SKM-1 treated with dmso at 0.1 percent for 144 hours (cell line): ENCODE measurements at regions not wholly inside any gene's neighbourhood (a gene's known extent, or its start where the extent isn't known, plus 50 kb on each side); places are given as distances from the start of the nearest gene placed in this dataset.
"Not testable (repeated sequence)": the region's sequence is repeated elsewhere in the genome, so short reads cannot be mapped to it uniquely, and the experiment has no call there.

Source experiments
- DNase-seq: peaks from one replicate; lab custom pipeline; 2025; ENCODE audit not compliant: unreplicated experiment; lab: John Stamatoyannopoulos, UW

GRCh38 chrX:137646472-137646871 is 80.5 kb downstream of the ZIC3 start:
- no peak for DNase-seq

GRCh38 chrX:137651647-137652046 is 85.7 kb downstream of the ZIC3 start:
- no peak for DNase-seq

- no peak for DNase-seq
These were observed 86.2 kb downstream of the ZIC3 start for GRCh38 chrX:137652086-137652485.

- DNase-seq, result no peak
These were observed 88.6 kb downstream of the ZIC3 start for GRCh38 chrX:137654481-137654880.

- no peak for DNase-seq
These were observed 101.8 kb downstream of the ZIC3 start for GRCh38 chrX:137667776-137668175.

- no peak for DNase-seq
These were observed 118.7 kb downstream of the ZIC3 start for GRCh38 chrX:137684591-137684990.

- no peak for DNase-seq
These were observed 129.5 kb downstream of the ZIC3 start for GRCh38 chrX:137695417-137695816.

- no peak for DNase-seq
These were observed 141.4 kb downstream of the ZIC3 start for GRCh38 chrX:137707348-137707747.

GRCh38 chrX:137742846-137743245 is 176.9 kb downstream of the ZIC3 start:
- DNase-seq, result no peak

- no peak for DNase-seq
These were observed 177.5 kb downstream of the ZIC3 start for GRCh38 chrX:137743414-137743813.

- no peak for DNase-seq
These were observed 180.4 kb downstream of the ZIC3 start for GRCh38 chrX:137746289-137746688.

- no peak for DNase-seq
These were observed 181.5 kb downstream of the ZIC3 start for GRCh38 chrX:137747244-137748043.

- DNase-seq, result no peak
These were observed 182.9 kb downstream of the ZIC3 start for GRCh38 chrX:137748827-137749226.

GRCh38 chrX:137749246-137749645 is 183.3 kb downstream of the ZIC3 start:
- no peak for DNase-seq

GRCh38 chrX:137771537-137771936 is 205.6 kb downstream of the ZIC3 start:
- DNase-seq, result no peak

GRCh38 chrX:137792214-137792613 is 226.3 kb downstream of the ZIC3 start:
- no peak for DNase-seq

- not testable (repeated sequence) for DNase-seq
These were observed 232.0 kb downstream of the ZIC3 start for GRCh38 chrX:137797926-137798325.

GRCh38 chrX:137823257-137823656 is 257.3 kb downstream of the ZIC3 start:
- no peak for DNase-seq

GRCh38 chrX:137847376-137847775 is 281.4 kb downstream of the ZIC3 start:
- no peak for DNase-seq

GRCh38 chrX:137848266-137848905 is 282.5 kb downstream of the ZIC3 start:
- DNase-seq, result no peak

GRCh38 chrX:137852502-137852901 is 286.6 kb downstream of the ZIC3 start:
- no peak for DNase-seq

- no peak for DNase-seq
These were observed 289.6 kb downstream of the ZIC3 start for GRCh38 chrX:137855490-137855889.

- DNase-seq, result no peak
These were observed 292.2 kb downstream of the ZIC3 start for GRCh38 chrX:137858106-137858505.
